Small intestine (tissue), 7 donors: ENCODE measurements at regions not wholly inside any gene's neighbourhood (a gene's known extent, or its start where the extent isn't known, plus 50 kb on each side); places are given as distances from the start of the nearest gene placed in this dataset.
"Not testable (repeated sequence)": the region's sequence is repeated elsewhere in the genome, so short reads cannot be mapped to it uniquely, and the experiment has no call there.

Experiments used
- DNase-seq, 2 donors: peaks; one replicate each; pipeline versions ENCODE4 v3.0.0 to v3.0.0-alpha.2; 2013
- FAIRE-seq: peaks from 2 replicates; lab custom pipeline; 2012; peaks lifted over from hg19 to GRCh38; lab: Jason Lieb, UNC
- H3K27ac ChIP-seq, 3 donors: one replicate each; pipeline ENCODE4 v1.5.1; 2013; ENCODE audit warnings: low read length in 2 of 3, mild to moderate bottlenecking in 2 of 3, control low read depth in 1 of 3, inconsistent platforms in 1 of 3, low read depth in 1 of 3, moderate library complexity in 1 of 3
- H3K27me3 ChIP-seq, 3 donors: one replicate each; pipeline ENCODE4 v1.6.1; 2013; ENCODE audit warnings: low read length in 3 of 3, inconsistent platforms in 1 of 3; ENCODE audit not compliant: control insufficient read depth in 3 of 3, insufficient read depth in 3 of 3
- H3K36me3 ChIP-seq, 3 donors: one replicate each; pipeline ENCODE4 v1.6.1; 2013; ENCODE audit warnings: low read length in 3 of 3, inconsistent platforms in 1 of 3, low read depth in 1 of 3, mild to moderate bottlenecking in 1 of 3, moderate library complexity in 1 of 3; ENCODE audit not compliant: control insufficient read depth in 3 of 3, insufficient read depth in 2 of 3
- H3K4me1 ChIP-seq, 3 donors: one replicate each; pipeline ENCODE4 v1.6.1; 2013; ENCODE audit warnings: low read length in 2 of 3, inconsistent platforms in 1 of 3, low read depth in 1 of 3, mild to moderate bottlenecking in 1 of 3, moderate library complexity in 1 of 3; ENCODE audit not compliant: control insufficient read depth in 3 of 3, insufficient read depth in 2 of 3
- H3K4me3 ChIP-seq, 3 donors: one replicate each; pipeline ENCODE4 v1.5.1; 2013; ENCODE audit warnings: low read length in 3 of 3, control low read depth in 1 of 3, inconsistent platforms in 1 of 3, low read depth in 1 of 3, mild to moderate bottlenecking in 1 of 3, moderate library complexity in 1 of 3
- H3K9me3 ChIP-seq, 2 donors: one replicate each; pipeline ENCODE4 v1.6.1; 2013; ENCODE audit warnings: low read depth in 1 of 2, low read length in 1 of 2; ENCODE audit not compliant: control insufficient read depth in 2 of 2, insufficient read depth in 1 of 2
- WGBS, 3 donors: extraction: QIAGEN DNeasy Blood & Tissue Kit; methylation state at CpG; one replicate each; pipeline ENCODE4 v1.1.7; 2013; 5-methylcytosine and 5-hydroxymethylcytosine counted together
- donor health status: healthy with polysubstance abuse.
- donor health status: control.
- donor health status: control.
- donor health status: Bipolar disorder and iron deficiency.
- donor health status: healthy.

GRCh38 chr14:105776112-105776511, 249.7 kb downstream of the TMEM121 start:
- not testable (repeated sequence) for H3K36me3 ChIP-seq, H3K4me1 ChIP-seq, H3K4me3 ChIP-seq, DNase-seq, FAIRE-seq, H3K27me3 ChIP-seq, H3K27ac ChIP-seq
- WGBS, 3 donors, result 44 to 75% (median 61%) methylated on average over 3 to 6 of the region's 6 CpGs
- H3K9me3 ChIP-seq, result peaks cover 0 to 27% of the 10 kb centered on the region in 2 donors

- H3K4me1 ChIP-seq, result no peaks in the 10 kb centered on the region
- H3K27me3 ChIP-seq, result no peaks in the 10 kb centered on the region
- DNase-seq, result no peak
- 86 to 89% (median 89%) methylated on average over 11 to 13 of the region's 13 CpGs for WGBS, 3 donors
- peaks cover 0 to 24% of the 10 kb centered on the region in 2 donors for H3K9me3 ChIP-seq
- no peak overlapping the region for H3K27ac ChIP-seq
- H3K36me3 ChIP-seq, result no peaks in the 10 kb centered on the region
- no peak for FAIRE-seq
- H3K4me3 ChIP-seq, result no peak overlapping the region
Observed at GRCh38 chr14:105776924-105777323, 250.5 kb downstream of the TMEM121 start.

- H3K4me1 ChIP-seq, result no peaks in the 10 kb centered on the region
- H3K4me3 ChIP-seq, result no peak overlapping the region
- FAIRE-seq (no peak), DNase-seq (no peak)
- no peaks in the 10 kb centered on the region for H3K27me3 ChIP-seq
- H3K36me3 ChIP-seq, result no peaks in the 10 kb centered on the region
- H3K9me3 ChIP-seq, result peaks cover 0 to 38% of the 10 kb centered on the region in 2 donors
- WGBS, 3 donors, result 48 to 58% (median 54%) methylated on average over 3 of the region's 3 CpGs
- H3K27ac ChIP-seq, result no peak overlapping the region
Observed at GRCh38 chr14:105783707-105784106, 257.3 kb downstream of the TMEM121 start.

GRCh38 chr14:105793836-105794235, 267.5 kb downstream of the TMEM121 start:
- no peaks in the 10 kb centered on the region for H3K4me1 ChIP-seq
- no peak overlapping the region for H3K27ac ChIP-seq
- H3K27me3 ChIP-seq, result peaks cover 0 to 2% (median 0%) of the 10 kb centered on the region in 3 donors
- peaks cover 0 to 23% of the 10 kb centered on the region in 2 donors for H3K9me3 ChIP-seq
- WGBS, 3 donors, result 72 to 89% (median 72%) methylated on average over 4 of the region's 4 CpGs
- H3K4me3 ChIP-seq, result no peak overlapping the region
- DNase-seq, result no peak
- no peaks in the 10 kb centered on the region for H3K36me3 ChIP-seq
- no peak for FAIRE-seq

GRCh38 chr14:105797546-105797945, 271.2 kb downstream of the TMEM121 start:
- H3K9me3 ChIP-seq, result peaks cover 0 to 16% of the 10 kb centered on the region in 2 donors
- H3K27me3 ChIP-seq, result peaks cover 0 to 2% (median 0%) of the 10 kb centered on the region in 3 donors
- no peak overlapping the region for H3K27ac ChIP-seq
- no peaks in the 10 kb centered on the region for H3K36me3 ChIP-seq
- H3K4me3 ChIP-seq, result no peak overlapping the region
- no peak for FAIRE-seq
- no peak for DNase-seq
- H3K4me1 ChIP-seq, result no peaks in the 10 kb centered on the region
- 88 to 92% (median 90%) methylated on average over 1 of the region's 1 CpG for WGBS, 3 donors

GRCh38 chr14:105805701-105806100, 279.3 kb downstream of the TMEM121 start:
- Histone ChIP-seq H3K27me3 (peaks cover 0 to 2% (median 0%) of the 10 kb centered on the region in 3 donors), H3K27ac (no peak overlapping the region), H3K4me1 (no peaks in the 10 kb centered on the region), H3K9me3 (peaks cover 0 to 23% of the 10 kb centered on the region in 2 donors), H3K36me3 (no peaks in the 10 kb centered on the region), H3K4me3 (no peak overlapping the region)
- FAIRE-seq, result no peak
- DNase-seq, result no peak

GRCh38 chr14:105806568-105806967, 280.2 kb downstream of the TMEM121 start:
- Histone ChIP-seq H3K27ac (no peak overlapping the region), H3K36me3 (no peaks in the 10 kb centered on the region), H3K27me3 (peaks cover 0 to 2% (median 0%) of the 10 kb centered on the region in 3 donors), H3K4me3 (no peak overlapping the region), H3K9me3 (peaks cover 0 to 31% of the 10 kb centered on the region in 2 donors), H3K4me1 (no peaks in the 10 kb centered on the region)
- DNase-seq, result no peak
- FAIRE-seq, result no peak
- WGBS, 3 donors, result 40 to 50% (median 47%) methylated on average over 3 of the region's 3 CpGs

- no peak overlapping the region for H3K27ac ChIP-seq
- WGBS, 3 donors, result 78 to 79% (median 78%) methylated on average over 21 of the region's 21 CpGs
- H3K36me3 ChIP-seq, result no peaks in the 10 kb centered on the region
- H3K4me3 ChIP-seq, result no peak overlapping the region
- FAIRE-seq (no peak), DNase-seq (no peak)
- no peaks in the 10 kb centered on the region for H3K27me3 ChIP-seq
- peaks cover 0 to 36% of the 10 kb centered on the region in 2 donors for H3K9me3 ChIP-seq
- H3K4me1 ChIP-seq, result no peaks in the 10 kb centered on the region
Observed at GRCh38 chr14:105817971-105818711, 291.8 kb downstream of the TMEM121 start.

GRCh38 chr14:105818712-105819005, 292.3 kb downstream of the TMEM121 start:
- no peak for FAIRE-seq

More at GRCh38 chr14:105818712-105819005, 292.3 kb downstream of the TMEM121 start:
- WGBS, 3 donors, result 82 to 87% (median 83%) methylated on average over 11 of the region's 11 CpGs
- no peak for DNase-seq
- no peak overlapping the region for H3K4me3 ChIP-seq
- peaks cover 0 to 36% of the 10 kb centered on the region in 2 donors for H3K9me3 ChIP-seq
- H3K27me3 ChIP-seq, result no peaks in the 10 kb centered on the region
- H3K36me3 ChIP-seq, result no peaks in the 10 kb centered on the region
- no peaks in the 10 kb centered on the region for H3K4me1 ChIP-seq
- no peak overlapping the region for H3K27ac ChIP-seq
